Mucosa of descending colon (tissue), 3 donors: ENCODE measurements at regions not wholly inside any gene's neighbourhood (a gene's known extent, or its start where the extent isn't known, plus 50 kb on each side); places are given as distances from the start of the nearest gene placed in this dataset.
A peak's percentile ranks its signal among the peaks of the same experiment; 100 is the strongest.

Experiments used
- ATAC-seq: fragments of 200-7000 bp; cut with Tn5 transposase; one replicate; pipeline ENCODE4 v1.9.1; 2020; ENCODE audit warnings: mild to moderate bottlenecking, moderate library complexity
- DNase-seq, 3 donors: peaks; one replicate each; pipeline ENCODE4 v3.0.0-alpha.2; 2020
- H3K36me3 ChIP-seq: fragments of 200-600 bp; one replicate; pipeline ENCODE4 v1.8.0; 2021; ENCODE audit warnings: low read depth, mild to moderate bottlenecking
- H3K4me1 ChIP-seq: fragments of 200-600 bp; one replicate; pipeline ENCODE4 v1.8.0; 2021; ENCODE audit warnings: low read depth, mild to moderate bottlenecking
- H3K4me3 ChIP-seq: fragments of 200-600 bp; one replicate; pipeline ENCODE4 v1.8.0; 2021; ENCODE audit warnings: mild to moderate bottlenecking
- H3K9me3 ChIP-seq: fragments of 200-600 bp; one replicate; pipeline ENCODE4 v1.8.0; 2021; ENCODE audit warnings: mild to moderate bottlenecking
- CTCF ChIP-seq: fragments of 200-600 bp; IDR thresholded peaks from one replicate; pipeline ENCODE4 v1.8.0; 2022; ENCODE audit warnings: antibody characterized with exemption, mild to moderate bottlenecking
- intact Hi-C, 2 donors: fragments of 100-400 bp; cut with DNase I in 1 of 2; cut with micrococcal nuclease in 1 of 2; formaldehyde crosslinking; loops; one replicate each; pipeline versions ENCODE4 v1.11.0 to v1.11.1; 2022; cut with DNase I, micrococcal nuclease
- donor health status: DM: no; HTN: no; CAD: no; lungs with moderate emphysema.
- donor health status: DM: no; HTN: no; CAD: no.
- donor health status: DM: no; HTN: yes; CAD: no.

- peak; percentile 93 for ATAC-seq
- H3K9me3 ChIP-seq = no peaks in the 10 kb centered on the region
- intact Hi-C loops = no loop called here
- no peak overlapping the region for H3K4me3 ChIP-seq
- H3K36me3 ChIP-seq = no peaks in the 10 kb centered on the region
- peaks cover 13% of the 10 kb centered on the region for H3K4me1 ChIP-seq
- peak; percentile 64 to 65 (median 65) for DNase-seq
- peak; percentile 15 for TF ChIP-seq CTCF
Observed at GRCh38 chr6:4281341-4282293, 146.2 kb upstream of the ECI2 start.

DNA sequence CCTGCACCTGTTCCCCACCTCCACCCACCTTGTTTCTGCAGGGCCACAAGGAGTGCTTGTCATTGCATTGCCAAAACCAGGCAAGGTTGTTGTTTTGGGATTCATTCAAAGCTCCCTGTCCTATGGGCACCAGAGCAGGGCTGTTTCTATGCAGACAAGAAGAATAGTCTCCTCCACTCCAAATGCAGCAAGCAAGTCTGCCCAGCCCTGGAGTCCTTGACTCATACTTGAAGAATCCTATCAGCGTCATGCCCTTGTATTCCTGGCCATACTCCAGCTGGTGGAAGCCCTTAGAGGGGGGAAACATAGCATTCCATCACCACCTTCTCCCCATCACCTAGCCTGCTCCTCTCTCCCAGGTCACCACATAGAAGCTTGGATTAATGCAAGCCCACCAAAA lies 145.3 kb upstream of the ECI2 start:
- intact Hi-C loops = no loop called here
- ATAC-seq (no peak), DNase-seq (no peak)
- Histone ChIP-seq H3K9me3 (no peaks in the 10 kb centered on the region), H3K4me3 (no peak overlapping the region), H3K36me3 (no peaks in the 10 kb centered on the region), H3K4me1 (peaks cover 13% of the 10 kb centered on the region)
- TF ChIP-seq CTCF = no peak

DNA sequence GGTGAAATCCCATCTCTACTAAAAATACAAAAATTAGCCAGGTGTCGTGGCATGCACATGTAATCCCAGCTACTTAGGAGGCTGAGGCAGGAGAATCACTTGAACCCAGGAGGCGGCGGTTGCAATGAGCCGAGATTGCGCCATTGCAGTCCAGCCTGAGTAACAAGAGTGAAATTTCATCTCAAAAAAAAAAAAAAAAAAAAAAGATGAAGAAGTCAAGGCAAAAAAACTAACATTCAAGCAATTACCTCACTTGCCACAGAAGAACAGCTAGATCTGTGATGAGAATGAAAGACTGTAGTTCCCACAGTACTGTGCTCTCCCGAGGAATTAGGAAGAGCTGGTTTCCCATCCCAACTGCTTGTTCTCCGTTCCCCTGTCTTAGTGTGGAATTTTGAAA lies 144.7 kb upstream of the ECI2 start:
- intact Hi-C loops = no loop called here
- H3K4me1 ChIP-seq = peaks cover 13% of the 10 kb centered on the region
- no peak for ATAC-seq

GRCh38 chr6:4274382-4275082 lies 139.2 kb upstream of the ECI2 start:
- H3K4me3 ChIP-seq = no peak overlapping the region
- H3K4me1 ChIP-seq = no peaks in the 10 kb centered on the region
- intact Hi-C loops = no loop called here
- no peaks in the 10 kb centered on the region for H3K9me3 ChIP-seq
- DNase-seq = no peak
- no peak for TF ChIP-seq CTCF
- H3K36me3 ChIP-seq = no peaks in the 10 kb centered on the region
- ATAC-seq = no peak

More for the DNA sequence above, 144.7 kb upstream of the ECI2 start:
- no peak for TF ChIP-seq CTCF
- DNase-seq = no peak
- no peaks in the 10 kb centered on the region for H3K9me3 ChIP-seq
- no peak overlapping the region for H3K4me3 ChIP-seq
- no peaks in the 10 kb centered on the region for H3K36me3 ChIP-seq

DNA sequence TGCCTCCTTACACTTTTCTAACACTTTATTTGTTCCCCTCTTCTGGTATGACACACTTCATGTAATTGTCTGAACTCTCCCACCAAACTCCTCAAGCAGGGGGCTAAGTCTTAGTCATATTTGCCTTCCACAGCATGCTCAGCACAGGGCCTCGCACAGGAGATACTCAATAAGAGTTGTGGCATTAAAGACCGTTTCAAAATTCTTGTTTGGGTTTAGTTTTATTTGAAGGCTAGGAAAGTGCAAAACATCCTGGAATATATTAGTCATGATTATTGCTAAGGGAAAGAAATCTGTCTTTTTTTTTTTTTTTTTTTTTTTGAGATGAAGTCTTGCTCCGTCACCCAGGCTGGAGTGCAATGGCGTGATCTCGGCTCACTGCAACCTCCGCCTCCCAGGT lies 137.6 kb upstream of the ECI2 start:
- no peak for DNase-seq
- intact Hi-C loops = no loop called here
- no peak for TF ChIP-seq CTCF
- Histone ChIP-seq H3K4me1 (no peaks in the 10 kb centered on the region), H3K9me3 (no peaks in the 10 kb centered on the region), H3K36me3 (no peaks in the 10 kb centered on the region), H3K4me3 (no peak overlapping the region)
- no peak for ATAC-seq
